ENCODE measurements at regions not wholly inside any gene's neighbourhood (a gene's known extent, or its start where the extent isn't known, plus 50 kb on each side); places are given as distances from the start of the nearest gene placed in this dataset.
"Not testable (repeated sequence)": the region's sequence is repeated elsewhere in the genome, so short reads cannot be mapped to it uniquely, and the experiment has no call there.

- Histone ChIP-seq H3K14ac (ENCODE audit: low read length in 2 of 2) (no peak overlapping the region), H3K27me3 (ENCODE audit: control insufficient read depth in 1 of 2, insufficient read depth in 1 of 2, low read length in 2 of 2) (peaks cover 0 to 29% of the 10 kb centered on the region in 2 experiments), H3K4me3 (ENCODE audit: insufficient read depth in 1 of 2, low read depth in 1 of 2, low read length in 2 of 2) (no peak overlapping the region), H4K8ac (ENCODE audit: low read length) (no peak overlapping the region), H3K23ac (ENCODE audit: low read length in 2 of 2) (no peak overlapping the region), H2BK15ac (ENCODE audit: low read depth, poor library complexity, severe bottlenecking) (no peak overlapping the region), H3K18ac (ENCODE audit: low read depth in 1 of 2, low read length in 2 of 2) (no peak overlapping the region), H3K9ac (ENCODE audit: low read length) (no peak overlapping the region), H2BK5ac (ENCODE audit: low read depth, low read length, poor library complexity, severe bottlenecking) (no peak overlapping the region), H3K4ac (ENCODE audit: low read depth in 1 of 2, low read length in 2 of 2) (no peak overlapping the region), H3K4me2 (ENCODE audit: low read length, poor library complexity, severe bottlenecking) (no peak overlapping the region), H2BK12ac (ENCODE audit: low read length in 2 of 2) (no peak overlapping the region), H2BK120ac (ENCODE audit: low read depth, low read length) (no peak overlapping the region), H3K79me1 (replicated peaks; ENCODE audit: low read length, poor library complexity, severe bottlenecking) (no peaks in the 10 kb centered on the region), H3K36me3 (ENCODE audit: control insufficient read depth in 1 of 2, insufficient read depth in 2 of 2, low read depth in 1 of 2, low read length in 2 of 2) (no peaks in the 10 kb centered on the region), H2AFZ (ENCODE audit: low read depth, low read length) (no peak overlapping the region), H3K4me1 (ENCODE audit: control insufficient read depth, insufficient read depth, low read depth, low read length) (peaks cover 14% of the 10 kb centered on the region), H3K9me3 (ENCODE audit: control insufficient read depth, low read length) (no peaks in the 10 kb centered on the region), H2AK5ac (ENCODE audit: low read length, severe bottlenecking) (no peak overlapping the region), H3K27ac (ENCODE audit: low read length, poor library complexity, severe bottlenecking) (no peak overlapping the region), H4K91ac (ENCODE audit: low read length) (no peak overlapping the region)
- 94% methylated on average over 29 of the region's 29 CpGs for WGBS
- no peak for DNase-seq
Observed at GRCh38 chr6:170221052-170221752, 69.7 kb downstream of the DLL1 start.

GRCh38 chr6:170213637-170214018 is 77.2 kb downstream of the DLL1 start:
- 98% methylated on average over 16 of the region's 19 CpGs for WGBS
- H3K36me3 ChIP-seq (ENCODE audit: control insufficient read depth in 1 of 2, insufficient read depth in 2 of 2, low read depth in 1 of 2, low read length in 2 of 2); H4K8ac ChIP-seq (ENCODE audit: low read length); H3K79me1 ChIP-seq (replicated peaks; ENCODE audit: low read length, poor library complexity, severe bottlenecking); H3K27ac ChIP-seq (ENCODE audit: low read length, poor library complexity, severe bottlenecking); H3K14ac ChIP-seq (ENCODE audit: low read length in 2 of 2); DNase-seq; H3K23ac ChIP-seq (ENCODE audit: low read length in 2 of 2); H2BK120ac ChIP-seq (ENCODE audit: low read depth, low read length); H3K9me3 ChIP-seq (ENCODE audit: control insufficient read depth, low read length); H3K4me1 ChIP-seq (ENCODE audit: control insufficient read depth, insufficient read depth, low read depth, low read length); H2AK5ac ChIP-seq (ENCODE audit: low read length, severe bottlenecking); H2AFZ ChIP-seq (ENCODE audit: low read depth, low read length); H3K4me2 ChIP-seq (ENCODE audit: low read length, poor library complexity, severe bottlenecking); H3K18ac ChIP-seq (ENCODE audit: low read depth in 1 of 2, low read length in 2 of 2); H3K4me3 ChIP-seq (ENCODE audit: insufficient read depth in 1 of 2, low read depth in 1 of 2, low read length in 2 of 2); H2BK15ac ChIP-seq (ENCODE audit: low read depth, poor library complexity, severe bottlenecking); H2BK12ac ChIP-seq (ENCODE audit: low read length in 2 of 2); H4K91ac ChIP-seq (ENCODE audit: low read length); H3K4ac ChIP-seq (ENCODE audit: low read depth in 1 of 2, low read length in 2 of 2); H3K9ac ChIP-seq (ENCODE audit: low read length); H2BK5ac ChIP-seq (ENCODE audit: low read depth, low read length, poor library complexity, severe bottlenecking): not testable (repeated sequence)
- H3K27me3 ChIP-seq (ENCODE audit: control insufficient read depth in 1 of 2, insufficient read depth in 1 of 2, low read length in 2 of 2) = peaks cover 0 to 37% of the 10 kb centered on the region in 2 experiments

- no peaks in the 10 kb centered on the region for H3K9me3 ChIP-seq (ENCODE audit: control insufficient read depth, low read length)
- H3K36me3 ChIP-seq (ENCODE audit: control insufficient read depth in 1 of 2, insufficient read depth in 2 of 2, low read depth in 1 of 2, low read length in 2 of 2) = no peaks in the 10 kb centered on the region
- no peak overlapping the region for H4K8ac ChIP-seq (ENCODE audit: low read length)
- no peak for DNase-seq
- no peak overlapping the region for H2BK12ac ChIP-seq (ENCODE audit: low read length in 2 of 2)
- no peaks in the 10 kb centered on the region for H3K4me1 ChIP-seq (ENCODE audit: control insufficient read depth, insufficient read depth, low read depth, low read length)
- H3K4ac ChIP-seq (ENCODE audit: low read depth in 1 of 2, low read length in 2 of 2) = no peak overlapping the region
- peaks cover 0 to 42% of the 10 kb centered on the region in 2 experiments for H3K27me3 ChIP-seq (ENCODE audit: control insufficient read depth in 1 of 2, insufficient read depth in 1 of 2, low read length in 2 of 2)
- H2AFZ ChIP-seq (ENCODE audit: low read depth, low read length) = no peak overlapping the region
- H2BK120ac ChIP-seq (ENCODE audit: low read depth, low read length) = no peak overlapping the region
- no peak overlapping the region for H3K18ac ChIP-seq (ENCODE audit: low read depth in 1 of 2, low read length in 2 of 2)
- H3K4me3 ChIP-seq (ENCODE audit: insufficient read depth in 1 of 2, low read depth in 1 of 2, low read length in 2 of 2) = no peak overlapping the region
- no peak overlapping the region for H3K14ac ChIP-seq (ENCODE audit: low read length in 2 of 2)
- no peak overlapping the region for H2AK5ac ChIP-seq (ENCODE audit: low read length, severe bottlenecking)
- no peak overlapping the region for H2BK5ac ChIP-seq (ENCODE audit: low read depth, low read length, poor library complexity, severe bottlenecking)
- H3K79me1 ChIP-seq (replicated peaks; ENCODE audit: low read length, poor library complexity, severe bottlenecking) = no peaks in the 10 kb centered on the region
- H2BK15ac ChIP-seq (ENCODE audit: low read depth, poor library complexity, severe bottlenecking) = no peak overlapping the region
- H3K9ac ChIP-seq (ENCODE audit: low read length) = no peak overlapping the region
- no peak overlapping the region for H3K23ac ChIP-seq (ENCODE audit: low read length in 2 of 2)
- H3K27ac ChIP-seq (ENCODE audit: low read length, poor library complexity, severe bottlenecking) = no peak overlapping the region
- H4K91ac ChIP-seq (ENCODE audit: low read length) = no peak overlapping the region
- no peak overlapping the region for H3K4me2 ChIP-seq (ENCODE audit: low read length, poor library complexity, severe bottlenecking)
- WGBS = 88% methylated on average over 39 of the region's 40 CpGs
Observed at GRCh38 chr6:170212956-170213636, 77.8 kb downstream of the DLL1 start.

GRCh38 chr6:170212051-170212756 is 78.7 kb downstream of the DLL1 start:
- Histone ChIP-seq H2BK12ac (ENCODE audit: low read length in 2 of 2) (no peak overlapping the region), H3K4me3 (ENCODE audit: insufficient read depth in 1 of 2, low read depth in 1 of 2, low read length in 2 of 2) (no peak overlapping the region), H3K4me2 (ENCODE audit: low read length, poor library complexity, severe bottlenecking) (no peak overlapping the region), H2BK15ac (ENCODE audit: low read depth, poor library complexity, severe bottlenecking) (no peak overlapping the region), H2AFZ (ENCODE audit: low read depth, low read length) (no peak overlapping the region), H2AK5ac (ENCODE audit: low read length, severe bottlenecking) (no peak overlapping the region), H3K27ac (ENCODE audit: low read length, poor library complexity, severe bottlenecking) (no peak overlapping the region), H3K9me3 (ENCODE audit: control insufficient read depth, low read length) (no peaks in the 10 kb centered on the region), H4K8ac (ENCODE audit: low read length) (no peak overlapping the region), H3K4me1 (ENCODE audit: control insufficient read depth, insufficient read depth, low read depth, low read length) (no peaks in the 10 kb centered on the region), H3K9ac (ENCODE audit: low read length) (no peak overlapping the region), H2BK5ac (ENCODE audit: low read depth, low read length, poor library complexity, severe bottlenecking) (no peak overlapping the region), H3K23ac (ENCODE audit: low read length in 2 of 2) (no peak overlapping the region), H3K18ac (ENCODE audit: low read depth in 1 of 2, low read length in 2 of 2) (no peak overlapping the region), H3K36me3 (ENCODE audit: control insufficient read depth in 1 of 2, insufficient read depth in 2 of 2, low read depth in 1 of 2, low read length in 2 of 2) (no peaks in the 10 kb centered on the region), H3K27me3 (ENCODE audit: control insufficient read depth in 1 of 2, insufficient read depth in 1 of 2, low read length in 2 of 2) (peaks cover 0 to 49% of the 10 kb centered on the region in 2 experiments), H3K4ac (ENCODE audit: low read depth in 1 of 2, low read length in 2 of 2) (no peak overlapping the region), H4K91ac (ENCODE audit: low read length) (no peak overlapping the region), H3K79me1 (replicated peaks; ENCODE audit: low read length, poor library complexity, severe bottlenecking) (no peaks in the 10 kb centered on the region), H3K14ac (ENCODE audit: low read length in 2 of 2) (peak overlapping the region in 1 of 2 experiments; percentile 79), H2BK120ac (ENCODE audit: low read depth, low read length) (no peak overlapping the region)
- DNase-seq = no peak
- 84% methylated on average over 23 of the region's 23 CpGs for WGBS

Measured in mesenchymal stem cell (in vitro differentiated cells and primary cell).